HCT116 (cell line): ENCODE measurements at regions not wholly inside any gene's neighbourhood (a gene's known extent, or its start where the extent isn't known, plus 50 kb on each side); places are given as distances from the start of the nearest gene placed in this dataset.

ENCODE experiments used
- ATAC-seq: fragments of 200-7000 bp; cut with Tn5 transposase; 2 replicates; pipeline ENCODE4 v1.9.1; 2020; ENCODE audit warnings: mild to moderate bottlenecking, moderate library complexity
- BruUV-seq: library from RNA; stranded (reverse); fragments of 400-500 nt; replicated peaks from 2 replicates; lab custom pipeline; 2021; lab: Mats Ljungman, UMichigan
- CTCF ChIA-PET: fragments of 300-600 bp; sonication (Branson Sonifier 250); formaldehyde crosslinking; loops from one replicate; lab custom pipeline; 2021; ENCODE audit warnings: antibody characterized with exemption; lab: Charles Lee
- POLR2A ChIA-PET: fragments of 300-600, 350-600 bp; sonication (Branson Sonifier 250); formaldehyde crosslinking; loops from one replicate; lab custom pipeline; 2021; ENCODE audit warnings: antibody characterized with exemption; lab: Charles Lee
- RAD21 ChIA-PET, 2 experiments: fragments of 300-600 bp; sonication (Branson Sonifier 250); formaldehyde crosslinking; loops; one replicate each; lab custom pipeline; 2023; ENCODE audit warnings: low total read pairs in 2 of 2; ENCODE audit not compliant: uncharacterized antibody in 2 of 2, unreplicated experiment in 2 of 2, low non-redundant PET in 1 of 2; lab: Charles Lee
- DNase-seq: peaks from one replicate; pipeline ENCODE4 v3.0.0-alpha.2; 2010; ENCODE audit warnings: low read depth, low spot score
- H2AFZ ChIP-seq: fragments of 200-600 bp; shearing (Covaris generic), sonication (generic); 2 replicates; pipeline ENCODE4 v1.6.1; 2017; ENCODE audit warnings: low read depth, mixed run types, mixed read lengths, antibody characterized with exemption, low read length; ENCODE audit not compliant: poor library complexity, severe bottlenecking
- H3K27ac ChIP-seq: 2 replicates; pipeline ENCODE4 v1.5.1; 2012; ENCODE audit warnings: low read depth, low read length
- H3K27me3 ChIP-seq: fragments of 200-600 bp; sonication (generic); 2 replicates; pipeline ENCODE4 v1.6.1; 2016; ENCODE audit warnings: mixed run types, low read length, mixed read lengths; ENCODE audit not compliant: insufficient read depth
- H3K36me3 ChIP-seq, 2 experiments: fragments of 200-500 bp in 1 of 2; fragments of 200-600 bp in 1 of 2; sonication (Bioruptor generic) in 1 of 2; sonication (generic) in 1 of 2; 2 replicates each; pipeline versions ENCODE4 v1.5.1 to v1.6.1; 2014 to 2016; ENCODE audit warnings: low read length in 2 of 2, inconsistent platforms in 1 of 2, mixed read lengths in 1 of 2, mixed run types in 1 of 2; ENCODE audit not compliant: insufficient read depth in 2 of 2, control insufficient read depth in 1 of 2
- H3K4me1 ChIP-seq, 2 experiments: fragments of 200-600 bp in 1 of 2; sonication (generic) in 1 of 2; 2 replicates each; pipeline versions ENCODE4 v1.5.1 to v1.6.1; 2012 to 2017; ENCODE audit warnings: low read length in 2 of 2, inconsistent platforms in 1 of 2, mild to moderate bottlenecking in 1 of 2, mixed read lengths in 1 of 2, mixed run types in 1 of 2, moderate library complexity in 1 of 2; ENCODE audit not compliant: insufficient read depth in 2 of 2, control insufficient read depth in 1 of 2
- H3K4me2 ChIP-seq: fragments of 200-600 bp; sonication (generic); 2 replicates; pipeline ENCODE4 v1.6.1; 2017; ENCODE audit warnings: mixed run types, low read length, mixed read lengths
- H3K4me3 ChIP-seq, 2 experiments: fragments of 200-600 bp in 1 of 2; sonication (generic) in 1 of 2; replicated peaks in 1 of 2; 2 replicates each; pipeline ENCODE4 v1.5.1; 2011 to 2016; ENCODE audit warnings: low read length in 2 of 2, control low read depth in 1 of 2, low read depth in 1 of 2, mild to moderate bottlenecking in 1 of 2, mixed read lengths in 1 of 2, mixed run types in 1 of 2
- H3K79me2 ChIP-seq: fragments of 200-600 bp; sonication (generic); 2 replicates; pipeline ENCODE4 v1.6.1; 2017; ENCODE audit warnings: mild to moderate bottlenecking, mixed run types, low read length, moderate library complexity, mixed read lengths; ENCODE audit not compliant: insufficient read depth
- H3K9ac ChIP-seq: fragments of 200-600 bp; sonication (generic); 2 replicates; pipeline ENCODE4 v1.6.1; 2016; ENCODE audit warnings: low read length, mixed read lengths
- H3K9me2 ChIP-seq: fragments of 200-600 bp; sonication (generic), shearing (Covaris generic); 2 replicates; pipeline ENCODE4 v1.6.1; 2017; ENCODE audit warnings: mixed run types, mild to moderate bottlenecking, moderate library complexity; ENCODE audit not compliant: insufficient read depth
- H3K9me3 ChIP-seq, 2 experiments: fragments of 200-500 bp in 1 of 2; fragments of 200-600 bp in 1 of 2; sonication (Bioruptor generic) in 1 of 2; sonication (generic) in 1 of 2; 2 replicates each; pipeline ENCODE4 v1.6.1; 2014 to 2017; ENCODE audit warnings: low read length in 2 of 2, mixed read lengths in 2 of 2, inconsistent platforms in 1 of 2, low read depth in 1 of 2, mild to moderate bottlenecking in 1 of 2, mixed run types in 1 of 2, moderate library complexity in 1 of 2; ENCODE audit not compliant: control insufficient read depth in 1 of 2, insufficient read depth in 1 of 2
- H4K20me1 ChIP-seq: fragments of 200-600 bp; sonication (generic), shearing (Covaris generic); 2 replicates; pipeline ENCODE4 v1.6.1; 2017; ENCODE audit warnings: mixed run types, mild to moderate bottlenecking, moderate library complexity; ENCODE audit not compliant: insufficient read depth
- CBX3 ChIP-seq: IDR thresholded peaks from 2 replicates; pipeline ENCODE4 v1.6.1; 2012; ENCODE audit warnings: low read depth
- CEBPB ChIP-seq: IDR thresholded peaks from 2 replicates; pipeline ENCODE4 v1.6.1; 2012; ENCODE audit warnings: low read depth
- EZH2 ChIP-seq: fragments of 200-600 bp; sonication (generic); IDR thresholded peaks from 2 replicates; pipeline ENCODE4 v1.6.1; 2017; ENCODE audit warnings: antibody characterized with exemption, mixed run types
- EZH2phosphoT487 ChIP-seq: fragments of 200-600 bp; IDR thresholded peaks from 2 replicates; pipeline ENCODE4 v1.6.1; 2018; ENCODE audit warnings: antibody characterized with exemption, borderline replicate concordance
- POLR2AphosphoS5 ChIP-seq: IDR thresholded peaks from 2 replicates; pipeline ENCODE4 v1.6.1; 2011; ENCODE audit warnings: mild to moderate bottlenecking, low read depth, low read length, moderate library complexity
- RAD21 ChIP-seq: IDR thresholded peaks from 2 replicates; pipeline ENCODE4 v1.6.1; 2012; ENCODE audit warnings: low read depth, mild to moderate bottlenecking
- REST ChIP-seq: IDR thresholded peaks from 2 replicates; pipeline ENCODE4 v1.6.1; 2012; ENCODE audit warnings: low read depth
- SIN3A ChIP-seq: IDR thresholded peaks from 2 replicates; pipeline ENCODE4 v1.6.1; 2012; ENCODE audit warnings: low read depth
- SRF ChIP-seq: IDR thresholded peaks from 2 replicates; pipeline ENCODE4 v1.6.1; 2012; ENCODE audit warnings: low read depth
- YY1 ChIP-seq: IDR thresholded peaks from 2 replicates; pipeline ENCODE4 v1.6.1; 2011; ENCODE audit warnings: low read length, low read depth, moderate library complexity, mild to moderate bottlenecking; ENCODE audit not compliant: insufficient replicate concordance; ENCODE audit errors: extremely low read depth
- ZNF274 ChIP-seq: fragments of 200-500 bp; sonication (Bioruptor generic); IDR thresholded peaks from 2 replicates; pipeline ENCODE4 v1.6.1; 2014; ENCODE audit warnings: mild to moderate bottlenecking, low read depth, low read length, inconsistent platforms
- intact Hi-C: fragments of 100-400 bp; cut with micrococcal nuclease; formaldehyde crosslinking; loops from 2 replicates; pipeline ENCODE4 v1.10.0; 2022
- TF ChIP-seq, protein P1 (sequence below), 3 experiments: fragments of 200-600 bp in 1 of 3; sonication (generic) in 1 of 3; IDR thresholded peaks in 2 of 3; conservative IDR thresholded peaks in 1 of 3; 2 replicates each; pipeline ENCODE4 v1.5.1; 2012 to 2017; ENCODE audit warnings: low read depth in 2 of 3, low read length in 2 of 3, antibody characterized with exemption in 1 of 3, borderline replicate concordance in 1 of 3, control low read depth in 1 of 3, mild to moderate bottlenecking in 1 of 3, mixed read lengths in 1 of 3, mixed run types in 1 of 3, moderate library complexity in 1 of 3; ENCODE audit not compliant: insufficient read depth in 1 of 3

GRCh38 chr15:85871545-85871944, 76.8 kb upstream of the KLHL25 start:
- Histone ChIP-seq H3K4me1 (no peaks in the 10 kb centered on the region), H3K9me2 (no peaks in the 10 kb centered on the region), H3K27ac (no peak overlapping the region), H2AFZ (no peak overlapping the region), H3K4me2 (no peak overlapping the region), H3K9ac (no peak overlapping the region), H3K79me2 (no peaks in the 10 kb centered on the region), H3K36me3 (no peaks in the 10 kb centered on the region), H3K27me3 (peaks cover 19% of the 10 kb centered on the region), H3K4me3 (no peak overlapping the region), H3K9me3 (no peaks in the 10 kb centered on the region), H4K20me1 (no peaks in the 10 kb centered on the region)
- ChIA-PET RAD21 (no interaction called here), POLR2A (no interaction called here), CTCF (no interaction called here)
- TF ChIP-seq, protein P1, sequence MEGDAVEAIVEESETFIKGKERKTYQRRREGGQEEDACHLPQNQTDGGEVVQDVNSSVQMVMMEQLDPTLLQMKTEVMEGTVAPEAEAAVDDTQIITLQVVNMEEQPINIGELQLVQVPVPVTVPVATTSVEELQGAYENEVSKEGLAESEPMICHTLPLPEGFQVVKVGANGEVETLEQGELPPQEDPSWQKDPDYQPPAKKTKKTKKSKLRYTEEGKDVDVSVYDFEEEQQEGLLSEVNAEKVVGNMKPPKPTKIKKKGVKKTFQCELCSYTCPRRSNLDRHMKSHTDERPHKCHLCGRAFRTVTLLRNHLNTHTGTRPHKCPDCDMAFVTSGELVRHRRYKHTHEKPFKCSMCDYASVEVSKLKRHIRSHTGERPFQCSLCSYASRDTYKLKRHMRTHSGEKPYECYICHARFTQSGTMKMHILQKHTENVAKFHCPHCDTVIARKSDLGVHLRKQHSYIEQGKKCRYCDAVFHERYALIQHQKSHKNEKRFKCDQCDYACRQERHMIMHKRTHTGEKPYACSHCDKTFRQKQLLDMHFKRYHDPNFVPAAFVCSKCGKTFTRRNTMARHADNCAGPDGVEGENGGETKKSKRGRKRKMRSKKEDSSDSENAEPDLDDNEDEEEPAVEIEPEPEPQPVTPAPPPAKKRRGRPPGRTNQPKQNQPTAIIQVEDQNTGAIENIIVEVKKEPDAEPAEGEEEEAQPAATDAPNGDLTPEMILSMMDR (IDR thresholded peaks at IDR 0.05 in 2 of 3, conservative IDR thresholded peaks at IDR 0.05 in 1 of 3; ENCODE audit: borderline replicate concordance in 1 of 3, insufficient read depth in 1 of 3, low read depth in 2 of 3, low read length in 2 of 3) = no peak
- no peak for TF ChIP-seq REST
- no peak for TF ChIP-seq EZH2
- TF ChIP-seq RAD21 = no peak
- TF ChIP-seq SRF = no peak
- no peak for TF ChIP-seq SIN3A
- no peak for TF ChIP-seq EZH2phosphoT487
- TF ChIP-seq POLR2AphosphoS5 = no peak
- TF ChIP-seq ZNF274 = no peak
- TF ChIP-seq CBX3 = no peak
- no peak for TF ChIP-seq YY1
- no peak for TF ChIP-seq CEBPB
- ATAC-seq (no peak), DNase-seq (no peak)
- no TSS peak for BruUV-seq
- intact Hi-C loops = no loop called here
